PC-9 (cell line): ENCODE measurements at regions not wholly inside any gene's neighbourhood (a gene's known extent, or its start where the extent isn't known, plus 50 kb on each side); places are given as distances from the start of the nearest gene placed in this dataset.

Experiments
- CTCF ChIP-seq: fragments of 200-600 bp; sonication (generic); conservative IDR thresholded peaks from 2 replicates; pipeline ENCODE4 v1.6.1; 2017; ENCODE audit warnings: mixed run types, antibody characterized with exemption, mild to moderate bottlenecking, moderate library complexity
- EZH2 ChIP-seq: fragments of 200-600 bp; sonication (generic); IDR thresholded peaks from 2 replicates; pipeline ENCODE4 v1.8.0; 2017; ENCODE audit warnings: antibody characterized with exemption, low read depth

- TF ChIP-seq CTCF (no peak), EZH2 (no peak)
These were observed 2206.6 kb downstream of the MAT2B start for GRCh38 chr5:165712011-165712410.
